ENCODE measurements at regions not wholly inside any gene's neighbourhood (a gene's known extent, or its start where the extent isn't known, plus 50 kb on each side); places are given as distances from the start of the nearest gene placed in this dataset.

DNA sequence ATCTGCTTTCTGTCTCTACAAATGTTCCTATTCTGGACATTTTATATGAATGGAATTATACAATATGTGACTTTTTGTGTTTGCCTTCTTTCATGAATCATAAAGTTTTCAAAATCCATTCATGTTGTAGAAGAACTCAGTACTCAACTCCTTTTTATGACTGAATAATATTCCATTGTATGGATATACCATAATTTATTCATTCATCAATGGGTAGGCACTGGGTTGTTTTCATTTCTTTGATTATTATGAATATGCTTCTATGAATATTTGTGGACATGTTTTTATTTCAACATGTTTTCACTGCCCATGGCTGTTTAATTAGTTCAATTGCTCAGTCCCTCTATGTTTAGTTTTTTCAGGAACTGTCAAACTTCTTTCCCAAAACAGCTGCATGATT lies 76.5 kb upstream of the GTSF1L start:
- DNase-seq (ENCODE audit: low spot score) = no peak

DNA sequence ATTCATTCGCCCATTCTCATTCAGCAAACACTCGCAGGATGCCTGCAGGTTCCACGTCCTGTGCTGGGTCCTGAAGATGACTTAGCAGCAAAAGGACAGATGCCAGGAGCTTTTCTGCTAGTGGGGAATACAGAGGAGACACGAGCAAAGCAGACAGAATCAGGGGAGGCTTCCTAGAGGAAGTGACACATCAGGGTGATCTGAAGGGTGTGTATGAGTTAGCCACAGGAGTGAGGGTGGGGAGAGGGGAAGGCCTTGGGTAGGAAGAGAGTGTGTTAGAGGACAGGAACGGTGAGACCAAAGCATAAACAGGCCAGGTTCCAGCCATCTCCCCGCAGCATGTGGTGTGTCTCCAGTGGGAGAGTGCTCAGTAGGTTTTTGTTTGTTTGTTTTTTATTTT lies 73.4 kb upstream of the GTSF1L start:
- no peak for DNase-seq (ENCODE audit: low spot score)

DNA sequence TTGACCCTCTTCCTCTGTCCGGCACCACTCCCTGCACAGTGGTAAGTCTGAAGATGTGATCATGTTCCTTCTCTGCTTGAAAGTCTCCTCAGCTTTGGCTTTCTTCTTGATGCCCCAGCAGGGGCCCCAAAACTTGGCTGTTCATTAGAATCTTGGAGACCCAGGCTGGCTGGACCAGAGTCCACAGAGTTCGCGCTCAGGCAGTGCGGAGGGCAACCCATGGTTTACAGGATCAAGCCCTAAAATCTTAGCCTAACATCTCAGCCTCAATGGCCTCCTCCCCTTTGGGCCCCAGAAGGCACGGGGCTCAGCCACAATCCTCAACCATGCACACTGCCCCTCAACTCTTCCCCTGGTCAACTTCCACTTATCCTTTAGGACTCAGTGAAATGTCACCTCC lies 72.9 kb upstream of the GTSF1L start:
- no peak for DNase-seq (ENCODE audit: low spot score)

DNA sequence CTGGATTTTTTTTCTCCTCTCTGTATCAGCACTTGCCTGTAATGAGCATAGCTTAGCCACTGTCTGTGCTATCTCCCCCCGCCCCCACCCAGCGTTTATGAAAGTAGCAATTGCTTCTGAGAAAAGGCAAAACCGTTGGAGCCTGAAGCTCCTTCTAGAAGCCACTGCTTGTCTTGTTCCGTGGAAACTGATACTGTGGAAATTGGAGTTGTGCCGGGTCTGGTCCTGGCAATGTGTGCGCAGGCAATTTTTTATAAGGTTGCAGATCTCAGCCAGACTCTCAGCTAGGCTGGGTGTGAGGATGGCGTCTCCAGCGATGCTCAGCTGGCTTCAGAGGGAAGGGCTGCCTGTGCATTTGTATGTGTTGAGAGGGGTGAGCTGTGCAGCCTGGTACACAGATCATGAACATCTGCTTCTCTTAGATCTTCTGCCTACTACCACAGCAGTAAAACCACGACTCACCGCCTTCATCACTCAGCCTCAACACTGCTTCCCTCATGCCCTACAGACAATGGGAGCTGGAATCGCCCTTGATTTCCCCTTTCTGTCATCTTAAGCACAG lies 72.4 kb upstream of the GTSF1L start:
- no peak for DNase-seq (ENCODE audit: low spot score)

DNA sequence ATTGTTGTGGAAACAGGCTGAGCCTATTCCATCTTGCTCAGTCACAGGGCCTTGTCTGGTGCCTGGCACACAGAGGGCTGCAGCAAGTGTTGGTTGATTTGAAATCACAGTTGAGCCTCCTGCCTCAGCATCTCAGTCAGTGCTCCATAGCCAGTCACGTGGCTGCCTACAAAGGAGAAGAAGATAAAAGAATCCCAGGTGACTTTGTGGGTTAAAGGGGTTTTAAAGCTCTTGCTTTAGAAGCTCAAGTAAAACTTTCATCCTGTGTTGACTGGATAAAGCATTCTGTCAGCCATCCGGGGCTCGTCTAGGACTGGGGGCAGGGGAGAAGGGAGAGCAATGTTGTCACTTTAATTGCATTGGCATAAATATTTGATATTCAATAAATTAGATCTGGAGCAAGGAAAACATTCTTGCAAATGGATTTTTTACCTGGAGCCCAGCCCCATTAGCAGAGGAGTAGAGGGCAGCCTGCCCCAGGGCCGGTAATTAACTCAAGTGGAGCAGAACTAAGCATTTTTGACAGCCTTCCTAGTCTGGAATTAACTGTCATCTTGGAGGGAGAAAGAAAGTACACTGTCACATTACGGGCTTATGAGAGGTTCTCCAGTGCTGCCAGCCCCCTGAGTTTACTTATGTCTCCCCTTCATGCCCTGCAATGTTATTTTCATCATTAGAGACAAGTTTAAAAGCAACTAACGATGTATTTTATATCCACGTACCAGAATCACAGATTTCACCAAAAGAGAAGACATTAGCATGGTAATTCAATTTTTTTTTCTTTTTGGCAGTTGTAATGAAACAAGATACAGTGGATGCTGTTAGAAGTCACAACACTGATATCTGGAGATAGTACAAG lies 71.7 kb upstream of the GTSF1L start:
- DNase-seq (ENCODE audit: low spot score) = no peak

DNA sequence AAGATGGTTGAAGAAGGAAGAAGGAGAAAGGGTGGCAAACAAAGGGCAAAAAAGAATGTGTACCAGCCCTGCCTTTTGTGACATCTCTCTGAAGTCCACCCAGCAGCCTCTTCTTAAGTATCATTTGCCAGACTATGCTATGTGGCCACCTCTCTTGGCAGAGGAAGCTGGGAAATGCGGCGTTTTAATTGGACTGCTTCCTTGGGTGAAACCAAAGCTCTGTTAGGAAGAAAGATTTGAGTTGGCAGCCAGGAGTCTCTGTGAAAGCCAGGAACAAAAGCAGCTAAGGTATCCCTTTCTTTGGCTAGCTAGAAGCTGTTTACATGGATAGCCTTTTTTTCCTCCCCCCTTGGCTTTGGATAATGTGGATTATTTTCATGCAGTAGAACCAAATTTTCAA lies 67.5 kb upstream of the GTSF1L start:
- DNase-seq (ENCODE audit: low spot score) = no peak

DNA sequence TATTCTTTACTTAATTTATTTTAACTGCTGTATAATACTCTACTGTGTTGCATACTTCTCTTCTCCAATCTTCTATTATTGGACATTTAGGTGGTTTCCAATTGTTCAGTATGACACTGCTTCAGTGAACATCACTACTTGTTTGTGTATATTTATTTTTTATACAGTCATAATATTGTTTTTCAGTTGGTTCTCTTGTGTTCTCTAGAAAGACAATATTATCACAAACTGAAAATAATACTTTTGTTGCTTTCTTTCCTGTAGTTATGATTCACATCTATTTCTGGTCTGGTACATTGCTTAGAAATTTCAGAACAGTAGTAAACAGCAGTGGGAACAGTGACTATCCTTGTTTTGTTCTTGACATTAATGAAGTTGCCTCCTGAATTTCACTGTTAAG lies 62.8 kb upstream of the GTSF1L start:
- DNase-seq (ENCODE audit: low spot score) = no peak

DNA sequence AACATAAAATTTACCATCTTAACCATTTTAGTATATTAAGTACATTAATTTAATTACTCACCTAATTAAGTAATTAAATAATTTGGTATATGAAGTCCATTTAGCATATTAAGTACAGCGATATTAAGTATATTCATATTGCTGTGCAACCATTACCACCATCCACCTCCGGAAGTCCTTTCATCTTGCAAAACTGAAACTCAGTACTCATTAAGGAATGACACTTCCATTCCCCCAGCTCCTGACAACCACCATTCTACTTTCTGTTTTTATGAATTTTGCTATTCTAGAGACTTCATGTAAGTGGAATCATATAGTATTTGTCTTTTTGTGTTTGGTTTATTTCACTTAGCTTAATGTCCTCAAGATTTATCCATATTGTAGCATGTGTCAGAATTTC lies 61.1 kb upstream of the GTSF1L start:
- DNase-seq (ENCODE audit: low spot score) = no peak

DNA sequence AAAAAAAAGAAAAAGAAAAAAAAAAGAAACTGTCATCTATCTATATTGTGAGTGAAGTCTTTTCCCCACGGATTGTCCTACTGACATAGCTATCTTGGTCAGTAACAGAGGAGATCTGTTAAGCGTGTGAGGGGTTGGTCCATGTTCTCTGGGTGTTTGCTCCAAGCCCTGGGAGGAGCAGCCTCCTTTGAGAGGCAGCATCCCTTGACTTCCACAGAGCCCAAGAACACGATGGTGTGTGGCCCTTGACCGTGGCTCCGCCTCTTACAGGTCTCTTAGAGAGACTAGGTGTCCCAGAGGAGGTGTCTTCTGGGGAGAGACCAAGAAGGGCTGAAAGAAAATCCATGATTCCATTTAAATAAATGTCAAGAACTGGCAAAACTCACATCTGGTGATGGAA lies 60.1 kb upstream of the GTSF1L start:
- no peak for DNase-seq (ENCODE audit: low spot score)

DNA sequence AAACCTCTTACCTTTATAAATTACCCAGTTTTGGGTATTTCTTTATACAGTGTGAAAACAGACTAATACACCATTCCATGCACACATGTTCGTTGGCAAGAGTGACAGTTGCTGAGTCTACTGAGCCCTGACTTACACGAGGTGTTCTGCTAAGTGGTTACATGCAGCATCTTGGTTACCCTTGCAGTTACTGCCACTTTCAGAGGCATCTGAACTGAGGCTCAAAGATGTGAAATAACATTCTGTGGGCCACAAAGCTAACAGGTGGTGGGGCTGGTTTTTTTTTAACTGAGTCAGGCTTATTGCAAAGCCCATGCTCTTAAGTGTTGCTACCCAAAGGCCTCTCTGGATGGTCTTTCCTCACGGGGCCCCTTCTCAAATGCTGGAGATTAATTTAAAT lies 54.4 kb upstream of the GTSF1L start:
- no peak for DNase-seq (ENCODE audit: low spot score)

DNA sequence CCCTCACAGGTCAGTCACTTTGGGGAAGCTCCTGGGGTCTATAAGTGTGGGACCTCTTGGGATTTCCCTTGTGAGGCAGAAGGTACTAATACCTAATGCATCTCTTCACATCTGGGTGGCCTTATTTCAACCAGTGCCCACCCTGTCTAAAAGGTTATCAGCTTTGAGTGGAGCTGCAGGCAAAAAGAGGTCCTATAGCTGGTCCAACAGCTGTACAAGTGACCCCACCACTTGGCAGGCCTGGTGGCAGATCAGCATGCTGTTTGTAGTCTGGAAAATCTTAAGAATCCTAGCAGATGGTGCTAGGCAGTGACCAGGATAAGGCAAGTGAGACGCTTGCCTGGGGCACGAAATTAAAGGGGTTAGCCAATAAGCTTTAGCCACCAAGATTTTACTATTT lies 51.6 kb upstream of the GTSF1L start:
- DNase-seq (ENCODE audit: low spot score) = no peak

DNA sequence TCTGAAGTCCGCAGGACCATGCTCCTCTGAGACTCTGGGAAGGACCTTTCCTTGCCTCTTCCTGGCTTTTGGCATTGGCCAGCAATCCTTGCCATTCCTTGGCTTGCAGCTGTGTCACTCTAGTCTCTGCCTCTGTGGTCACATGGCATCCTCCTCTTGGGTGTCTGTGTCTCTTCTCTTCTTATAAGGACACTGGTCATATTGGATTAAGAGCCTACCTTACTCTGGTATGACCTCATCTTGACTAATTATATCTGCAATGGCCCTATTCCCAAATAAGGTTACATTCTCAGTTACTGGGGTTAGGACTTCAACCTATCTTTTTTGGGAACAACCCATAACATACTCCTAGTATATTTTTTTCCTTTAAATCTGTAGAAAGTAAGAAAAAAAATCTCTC lies 49.9 kb upstream of the GTSF1L start:
- no peak for DNase-seq (ENCODE audit: low spot score)
